ENCODE measurements at regions not wholly inside any gene's neighbourhood (a gene's known extent, or its start where the extent isn't known, plus 50 kb on each side); places are given as distances from the start of the nearest gene placed in this dataset.

DNA sequence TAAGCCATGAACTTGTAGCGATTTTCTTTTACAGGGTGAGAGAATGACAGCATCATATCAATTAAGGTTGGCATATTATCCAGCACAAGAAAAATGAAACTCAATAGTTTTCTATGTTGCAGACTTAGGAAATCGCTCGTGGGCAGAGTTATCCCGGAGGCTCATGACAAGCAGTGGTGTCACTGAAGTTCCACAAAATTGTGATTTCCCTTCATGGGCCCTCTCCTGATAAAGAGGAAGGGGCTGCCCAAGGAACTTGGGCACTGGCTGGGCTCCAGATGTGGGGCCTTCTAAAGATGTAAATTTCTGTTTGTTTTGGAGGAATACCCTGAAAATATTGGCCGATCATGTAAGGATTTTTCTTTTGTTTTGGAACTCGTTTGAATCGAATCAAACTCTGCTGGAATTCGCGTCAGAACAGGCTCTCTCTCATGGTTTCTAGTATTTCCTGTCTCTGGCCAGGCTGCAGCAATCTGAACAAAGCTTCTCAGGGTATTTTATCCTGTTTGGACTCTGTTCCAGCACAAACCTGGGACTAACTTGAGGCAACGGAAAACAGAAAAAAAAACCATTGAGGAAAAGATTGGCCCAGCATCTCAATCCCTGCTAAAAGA, 340.6 kb upstream of the NRP1 start:
- H3K9me3 Mint-ChIP-seq = peaks cover 9% of the 10 kb centered on the region
- TF ChIP-seq, protein P1, sequence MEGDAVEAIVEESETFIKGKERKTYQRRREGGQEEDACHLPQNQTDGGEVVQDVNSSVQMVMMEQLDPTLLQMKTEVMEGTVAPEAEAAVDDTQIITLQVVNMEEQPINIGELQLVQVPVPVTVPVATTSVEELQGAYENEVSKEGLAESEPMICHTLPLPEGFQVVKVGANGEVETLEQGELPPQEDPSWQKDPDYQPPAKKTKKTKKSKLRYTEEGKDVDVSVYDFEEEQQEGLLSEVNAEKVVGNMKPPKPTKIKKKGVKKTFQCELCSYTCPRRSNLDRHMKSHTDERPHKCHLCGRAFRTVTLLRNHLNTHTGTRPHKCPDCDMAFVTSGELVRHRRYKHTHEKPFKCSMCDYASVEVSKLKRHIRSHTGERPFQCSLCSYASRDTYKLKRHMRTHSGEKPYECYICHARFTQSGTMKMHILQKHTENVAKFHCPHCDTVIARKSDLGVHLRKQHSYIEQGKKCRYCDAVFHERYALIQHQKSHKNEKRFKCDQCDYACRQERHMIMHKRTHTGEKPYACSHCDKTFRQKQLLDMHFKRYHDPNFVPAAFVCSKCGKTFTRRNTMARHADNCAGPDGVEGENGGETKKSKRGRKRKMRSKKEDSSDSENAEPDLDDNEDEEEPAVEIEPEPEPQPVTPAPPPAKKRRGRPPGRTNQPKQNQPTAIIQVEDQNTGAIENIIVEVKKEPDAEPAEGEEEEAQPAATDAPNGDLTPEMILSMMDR (IDR thresholded peaks at IDR 0.05; ENCODE audit: unreplicated experiment in 3 of 3) = no peak
- peaks cover 53% of the 10 kb centered on the region for H3K4me1 Mint-ChIP-seq
- H3K36me3 Mint-ChIP-seq (ENCODE audit: low read depth) = peaks cover 6% of the 10 kb centered on the region
- H3K27ac Mint-ChIP-seq = peak overlapping the region; percentile 36 to 95 (median 73)
- H3K27me3 Mint-ChIP-seq (ENCODE audit: low read depth) = peaks cover 7% of the 10 kb centered on the region
- peak overlapping the region in 1 of 3 experiments; percentile 24 for H3K4me3 Mint-ChIP-seq

DNA sequence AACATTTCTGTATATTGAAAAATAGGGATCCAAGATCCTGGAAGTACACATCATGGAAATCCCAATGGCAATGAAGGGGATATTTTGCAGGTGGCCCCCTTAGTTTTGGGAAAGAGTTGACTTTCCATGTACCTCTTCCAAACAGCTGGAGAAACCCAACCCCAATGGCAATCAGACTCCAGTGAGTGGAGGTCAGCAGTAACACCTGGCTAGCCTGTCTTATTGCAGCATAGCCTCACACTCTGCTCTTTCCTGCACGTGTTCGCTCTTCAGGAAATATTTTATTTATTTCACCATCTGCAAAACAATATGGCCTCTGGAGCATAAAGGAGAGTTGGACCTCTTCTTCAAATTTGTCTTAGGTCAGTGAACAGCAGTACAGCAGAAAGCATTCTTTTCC, 340.0 kb upstream of the NRP1 start:
- peak overlapping the region in 2 of 3 experiments; percentile 47 to 95 for H3K27ac Mint-ChIP-seq
- TF ChIP-seq, protein P1 (IDR thresholded peaks at IDR 0.05; ENCODE audit: unreplicated experiment in 3 of 3) = no peak

DNA sequence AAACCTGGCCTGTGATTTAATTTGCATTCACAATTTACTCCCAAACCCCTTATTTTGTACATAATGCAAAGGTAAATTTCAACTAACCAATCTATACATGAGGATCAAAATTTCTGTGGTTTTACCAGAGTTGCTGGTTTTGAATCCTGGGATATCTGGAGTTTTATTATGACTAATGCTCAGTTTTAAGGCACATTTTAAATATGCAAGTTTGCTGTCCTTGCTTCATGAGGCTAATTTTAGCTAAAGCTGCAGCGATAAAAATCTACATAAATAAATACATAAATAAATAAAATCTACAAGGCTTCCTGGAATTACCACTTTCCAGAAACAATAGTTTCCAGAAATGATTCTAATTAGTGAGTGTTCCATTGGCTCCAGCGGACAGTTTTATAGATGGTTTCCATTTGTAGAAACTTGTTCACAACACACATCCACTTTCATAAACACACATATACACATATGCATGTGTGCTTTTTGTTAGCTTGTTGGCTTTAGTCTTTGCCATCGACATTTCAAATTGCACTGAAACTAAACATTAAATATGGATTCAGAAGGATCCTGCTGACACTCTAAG, 339.5 kb upstream of the NRP1 start:
- H3K36me3 Mint-ChIP-seq (ENCODE audit: low read depth) = peaks cover 6% of the 10 kb centered on the region
- peaks cover 43% of the 10 kb centered on the region for H3K4me1 Mint-ChIP-seq
- TF ChIP-seq, protein P1 (IDR thresholded peaks at IDR 0.05; ENCODE audit: unreplicated experiment in 3 of 3) = no peak
- no peak overlapping the region for H3K4me3 Mint-ChIP-seq
- peak overlapping the region in 2 of 3 experiments; percentile 47 to 95 for H3K27ac Mint-ChIP-seq
- peaks cover 9% of the 10 kb centered on the region for H3K9me3 Mint-ChIP-seq
- peaks cover 7% of the 10 kb centered on the region for H3K27me3 Mint-ChIP-seq (ENCODE audit: low read depth)

More for the DNA sequence above, 340.0 kb upstream of the NRP1 start:
- Mint-ChIP-seq H3K36me3 (ENCODE audit: low read depth) (peaks cover 6% of the 10 kb centered on the region), H3K4me3 (no peak overlapping the region), H3K4me1 (peaks cover 48% of the 10 kb centered on the region), H3K9me3 (peaks cover 9% of the 10 kb centered on the region), H3K27me3 (ENCODE audit: low read depth) (peaks cover 7% of the 10 kb centered on the region)

DNA sequence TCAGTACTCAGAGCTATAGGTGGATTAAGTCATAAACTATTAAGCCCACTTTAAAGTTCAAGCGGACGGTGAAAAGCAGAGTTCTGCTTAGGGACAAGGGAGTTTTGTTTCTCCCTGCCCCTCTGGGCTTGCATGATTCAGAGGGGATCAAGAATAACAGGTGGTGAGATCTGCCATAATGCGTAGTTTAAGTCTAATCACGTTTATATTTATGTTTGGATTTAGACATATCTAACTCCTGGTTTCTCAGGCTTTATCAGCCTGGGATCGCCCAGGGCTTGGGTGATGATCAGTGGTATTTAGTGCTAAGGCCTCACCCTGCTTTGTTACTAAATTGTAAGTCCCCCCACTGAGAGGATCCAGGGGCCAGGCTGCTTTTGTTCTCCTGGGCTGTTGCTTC, 335.4 kb upstream of the NRP1 start:
- Mint-ChIP-seq H3K4me3 (no peak overlapping the region), H3K36me3 (ENCODE audit: low read depth) (no peaks in the 10 kb centered on the region), H3K4me1 (peaks cover 31% of the 10 kb centered on the region), H3K9me3 (peaks cover 6% of the 10 kb centered on the region), H3K27ac (no peak overlapping the region), H3K27me3 (ENCODE audit: low read depth) (peaks cover 30% of the 10 kb centered on the region)
- TF ChIP-seq, protein P1 (IDR thresholded peaks at IDR 0.05; ENCODE audit: unreplicated experiment in 3 of 3) = no peak

DNA sequence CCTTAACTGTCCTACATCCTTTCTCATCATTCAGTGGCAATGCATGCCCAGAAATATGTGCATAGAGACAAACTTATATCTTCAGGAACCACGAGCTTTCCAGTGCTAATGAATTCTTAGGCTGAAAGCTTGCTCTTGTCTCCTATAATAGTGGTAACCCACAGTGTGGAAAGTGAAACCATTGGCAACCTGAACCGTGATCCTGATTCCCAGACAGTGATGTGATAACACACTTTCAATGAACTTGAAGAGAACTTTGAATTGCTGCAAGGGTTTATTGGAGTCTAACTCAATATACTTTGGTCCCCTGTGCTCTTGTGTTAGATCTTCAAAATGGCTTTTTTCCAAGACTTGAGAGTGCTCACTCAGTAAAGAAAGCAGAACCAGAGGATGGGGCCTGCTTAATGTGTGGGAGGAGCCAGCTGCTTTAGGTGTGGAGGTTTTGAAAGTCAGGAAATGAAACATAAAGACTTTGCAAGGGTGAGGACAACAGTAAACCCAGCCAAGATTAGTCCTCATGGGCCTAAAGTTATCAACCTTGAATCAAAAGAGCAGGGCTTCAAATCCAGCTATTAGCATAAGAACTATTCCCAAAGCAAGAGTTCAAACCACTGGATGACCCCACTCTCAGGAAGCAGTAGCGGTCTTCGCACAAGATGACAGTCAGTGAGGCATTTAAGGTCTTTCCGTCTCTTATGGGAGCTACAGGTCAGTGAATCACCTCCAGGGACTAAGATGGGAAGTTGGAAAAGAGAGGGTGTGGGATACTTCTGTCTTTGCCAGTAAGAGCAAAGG, 332.4 kb upstream of the NRP1 start:
- Mint-ChIP-seq H3K27me3 (ENCODE audit: low read depth) (peaks cover 32% of the 10 kb centered on the region), H3K4me3 (no peak overlapping the region), H3K27ac (peak overlapping the region in 1 of 3 experiments; percentile 26), H3K36me3 (ENCODE audit: low read depth) (no peaks in the 10 kb centered on the region), H3K9me3 (peaks cover 17% of the 10 kb centered on the region), H3K4me1 (peaks cover 32% of the 10 kb centered on the region)
- TF ChIP-seq, protein P1 (IDR thresholded peaks at IDR 0.05; ENCODE audit: unreplicated experiment in 3 of 3) = no peak

Data from nephron (organoid).